Mucosa of descending colon (tissue), 3 donors: ENCODE measurements at regions not wholly inside any gene's neighbourhood (a gene's known extent, or its start where the extent isn't known, plus 50 kb on each side); places are given as distances from the start of the nearest gene placed in this dataset.

Experiments used
- ATAC-seq: fragments of 200-7000 bp; cut with Tn5 transposase; one replicate; pipeline ENCODE4 v1.9.1; 2020; ENCODE audit warnings: mild to moderate bottlenecking, moderate library complexity
- DNase-seq, 3 donors: peaks; one replicate each; pipeline ENCODE4 v3.0.0-alpha.2; 2020
- H3K36me3 ChIP-seq: fragments of 200-600 bp; one replicate; pipeline ENCODE4 v1.8.0; 2021; ENCODE audit warnings: low read depth, mild to moderate bottlenecking
- H3K4me1 ChIP-seq: fragments of 200-600 bp; one replicate; pipeline ENCODE4 v1.8.0; 2021; ENCODE audit warnings: low read depth, mild to moderate bottlenecking
- H3K4me3 ChIP-seq: fragments of 200-600 bp; one replicate; pipeline ENCODE4 v1.8.0; 2021; ENCODE audit warnings: mild to moderate bottlenecking
- H3K9me3 ChIP-seq: fragments of 200-600 bp; one replicate; pipeline ENCODE4 v1.8.0; 2021; ENCODE audit warnings: mild to moderate bottlenecking
- CTCF ChIP-seq: fragments of 200-600 bp; IDR thresholded peaks from one replicate; pipeline ENCODE4 v1.8.0; 2022; ENCODE audit warnings: antibody characterized with exemption, mild to moderate bottlenecking
- intact Hi-C, 2 donors: fragments of 100-400 bp; cut with DNase I in 1 of 2; cut with micrococcal nuclease in 1 of 2; formaldehyde crosslinking; loops; one replicate each; pipeline versions ENCODE4 v1.11.0 to v1.11.1; 2022; cut with DNase I, micrococcal nuclease
- donor health status: DM: no; HTN: no; CAD: no; lungs with moderate emphysema.
- donor health status: DM: no; HTN: no; CAD: no.
- donor health status: DM: no; HTN: yes; CAD: no.

DNA sequence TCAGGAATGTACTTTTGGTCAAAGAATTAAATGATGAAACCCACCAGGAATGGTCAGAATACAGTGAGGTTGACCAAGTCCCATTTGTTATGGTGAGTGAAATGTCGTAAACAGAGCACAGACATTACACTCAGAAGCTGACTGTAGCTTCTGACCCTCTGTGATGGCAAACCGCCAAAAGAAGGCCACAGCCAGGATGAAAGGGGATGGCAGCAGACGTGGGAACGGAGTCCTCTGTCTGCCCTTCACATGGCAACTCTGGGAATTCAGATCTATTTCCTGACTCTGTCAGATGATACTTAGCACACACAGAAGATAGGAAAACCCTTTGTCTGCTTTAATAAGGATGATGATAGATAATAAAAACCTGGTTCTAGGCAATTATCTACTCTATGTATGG lies 757.1 kb downstream of the SORCS3 start:
- Histone ChIP-seq H3K36me3 (no peaks in the 10 kb centered on the region), H3K4me1 (no peaks in the 10 kb centered on the region), H3K4me3 (no peak overlapping the region), H3K9me3 (no peaks in the 10 kb centered on the region)
- no peak for ATAC-seq
- TF ChIP-seq CTCF: no peak
- no peak for DNase-seq
- intact Hi-C loops: no loop called here

GRCh38 chr10:105391670-105392351 lies 750.7 kb downstream of the SORCS3 start:
- intact Hi-C loops: no loop called here
- DNase-seq (no peak), ATAC-seq (no peak)
- Histone ChIP-seq H3K36me3 (no peaks in the 10 kb centered on the region), H3K4me3 (no peak overlapping the region), H3K4me1 (no peaks in the 10 kb centered on the region), H3K9me3 (no peaks in the 10 kb centered on the region)
- no peak for TF ChIP-seq CTCF

DNA sequence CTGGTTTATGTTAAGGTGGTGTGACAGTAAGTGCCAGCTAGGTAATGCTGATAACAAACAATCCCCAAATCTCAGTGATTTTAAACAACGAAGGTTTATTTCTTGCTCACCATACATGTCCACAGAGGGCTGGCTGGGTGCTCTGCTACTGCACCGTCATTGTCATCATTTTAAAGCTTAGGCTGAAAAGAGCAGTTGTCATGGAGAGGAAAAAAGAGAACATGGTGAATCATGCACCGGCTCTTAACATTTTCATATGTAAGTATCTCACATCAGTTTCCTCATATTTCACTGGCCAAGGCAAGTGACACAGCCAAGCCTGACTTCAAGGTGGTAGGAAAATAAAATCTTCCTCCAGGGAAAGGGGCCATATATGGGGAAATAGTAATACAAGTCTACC lies 746.9 kb downstream of the SORCS3 start:
- H3K4me3 ChIP-seq: no peak overlapping the region
- no peaks in the 10 kb centered on the region for H3K9me3 ChIP-seq
- no peaks in the 10 kb centered on the region for H3K36me3 ChIP-seq
- no peaks in the 10 kb centered on the region for H3K4me1 ChIP-seq
- no peak for DNase-seq
- no peak for ATAC-seq
- TF ChIP-seq CTCF: no peak
- intact Hi-C loops: no loop called here

DNA sequence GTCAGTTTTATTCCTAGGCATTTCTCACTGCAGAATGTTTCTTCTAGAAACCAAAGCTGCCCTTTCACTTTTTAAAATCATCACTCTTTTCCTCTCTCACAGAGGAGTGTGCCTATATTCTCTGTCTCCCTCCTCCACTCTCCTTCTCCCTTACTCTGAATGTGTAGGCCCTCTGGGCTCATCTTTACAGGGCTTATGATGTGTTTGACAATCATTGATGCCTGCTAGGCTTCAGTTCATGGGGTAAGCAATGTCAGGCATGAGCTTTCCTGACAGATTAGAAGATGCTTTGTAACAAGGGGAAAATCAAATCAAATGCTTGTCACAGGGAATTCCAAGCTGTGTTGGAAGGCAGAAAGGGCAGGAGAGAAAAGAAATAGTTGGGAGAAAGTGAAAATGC lies 742.9 kb downstream of the SORCS3 start:
- no peaks in the 10 kb centered on the region for H3K4me1 ChIP-seq
- DNase-seq: no peak
- TF ChIP-seq CTCF: no peak
- intact Hi-C loops: no loop called here
- H3K4me3 ChIP-seq: no peak overlapping the region
- ATAC-seq: no peak
- no peaks in the 10 kb centered on the region for H3K9me3 ChIP-seq
- H3K36me3 ChIP-seq: no peaks in the 10 kb centered on the region

DNA sequence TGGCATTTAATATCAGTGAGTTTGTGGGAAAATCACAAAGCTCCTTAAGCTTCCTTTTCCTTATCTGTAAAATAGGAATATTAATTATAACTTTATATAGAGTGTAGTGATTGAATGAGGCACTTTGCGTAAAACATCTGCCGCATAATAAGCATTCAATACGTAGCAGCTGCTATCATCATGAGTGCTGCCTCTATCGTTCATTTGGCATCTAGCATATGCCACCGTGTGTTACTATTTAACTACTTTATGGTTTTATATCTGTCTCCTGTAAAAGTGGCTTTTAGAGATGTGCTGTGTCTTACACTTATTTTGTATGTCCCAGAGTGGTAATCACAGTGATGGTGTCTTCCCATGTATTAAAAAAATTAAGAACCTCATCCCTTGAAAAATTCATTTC lies 729.6 kb downstream of the SORCS3 start:
- no peaks in the 10 kb centered on the region for H3K36me3 ChIP-seq
- peak in 1 of 3 donors; percentile 25 for DNase-seq
- H3K4me1 ChIP-seq: no peaks in the 10 kb centered on the region
- no peaks in the 10 kb centered on the region for H3K9me3 ChIP-seq
- H3K4me3 ChIP-seq: no peak overlapping the region
- no peak for TF ChIP-seq CTCF
- intact Hi-C loops: no loop called here
- peak; percentile 60 for ATAC-seq

DNA sequence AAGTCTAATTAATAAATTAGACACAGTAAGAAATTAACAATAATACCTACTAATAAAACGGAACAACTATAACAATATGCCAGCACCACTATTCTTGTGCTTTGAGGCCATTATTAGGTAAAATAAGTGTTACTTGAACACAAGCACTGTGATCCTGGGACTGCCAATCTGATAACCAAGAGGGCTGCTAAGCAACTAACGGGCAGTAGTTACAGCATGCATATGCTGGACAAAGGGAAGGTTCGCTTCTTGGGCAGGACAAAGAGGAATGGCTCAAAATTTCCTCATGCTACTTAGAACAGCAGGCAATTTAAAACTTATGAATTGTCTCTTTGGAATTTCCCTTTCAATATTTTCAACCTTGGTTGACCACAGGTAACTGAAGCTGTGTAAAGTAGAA lies 718.6 kb downstream of the SORCS3 start:
- no peaks in the 10 kb centered on the region for H3K4me1 ChIP-seq
- H3K4me3 ChIP-seq: no peak overlapping the region
- no peak for TF ChIP-seq CTCF
- DNase-seq: no peak
- H3K36me3 ChIP-seq: no peaks in the 10 kb centered on the region
- no peaks in the 10 kb centered on the region for H3K9me3 ChIP-seq
- intact Hi-C loops: no loop called here
- ATAC-seq: no peak
